ENCODE measurements at regions not wholly inside any gene's neighbourhood (a gene's known extent, or its start where the extent isn't known, plus 50 kb on each side); places are given as distances from the start of the nearest gene placed in this dataset.

DNA sequence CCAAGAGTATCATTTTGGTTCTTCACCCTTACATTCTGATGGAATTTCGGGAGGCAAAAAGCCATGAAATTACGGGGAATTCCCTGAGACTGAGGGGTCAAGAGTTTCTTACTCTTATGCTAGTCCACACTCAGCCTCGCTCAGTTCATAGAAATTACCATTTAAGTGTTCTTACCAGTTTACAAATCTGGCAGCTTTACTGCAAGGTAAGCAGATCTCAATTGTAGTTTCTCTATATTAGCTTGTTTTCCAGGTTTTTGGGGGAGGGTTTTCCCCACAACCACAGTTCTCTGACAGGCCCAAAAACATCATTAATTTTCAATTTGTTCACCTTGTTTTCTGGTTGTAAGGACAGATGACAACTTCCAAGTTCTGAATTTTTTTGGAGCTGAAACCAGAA is 1028.4 kb downstream of the FAM181B start:
- TF ChIP-seq, protein P1, sequence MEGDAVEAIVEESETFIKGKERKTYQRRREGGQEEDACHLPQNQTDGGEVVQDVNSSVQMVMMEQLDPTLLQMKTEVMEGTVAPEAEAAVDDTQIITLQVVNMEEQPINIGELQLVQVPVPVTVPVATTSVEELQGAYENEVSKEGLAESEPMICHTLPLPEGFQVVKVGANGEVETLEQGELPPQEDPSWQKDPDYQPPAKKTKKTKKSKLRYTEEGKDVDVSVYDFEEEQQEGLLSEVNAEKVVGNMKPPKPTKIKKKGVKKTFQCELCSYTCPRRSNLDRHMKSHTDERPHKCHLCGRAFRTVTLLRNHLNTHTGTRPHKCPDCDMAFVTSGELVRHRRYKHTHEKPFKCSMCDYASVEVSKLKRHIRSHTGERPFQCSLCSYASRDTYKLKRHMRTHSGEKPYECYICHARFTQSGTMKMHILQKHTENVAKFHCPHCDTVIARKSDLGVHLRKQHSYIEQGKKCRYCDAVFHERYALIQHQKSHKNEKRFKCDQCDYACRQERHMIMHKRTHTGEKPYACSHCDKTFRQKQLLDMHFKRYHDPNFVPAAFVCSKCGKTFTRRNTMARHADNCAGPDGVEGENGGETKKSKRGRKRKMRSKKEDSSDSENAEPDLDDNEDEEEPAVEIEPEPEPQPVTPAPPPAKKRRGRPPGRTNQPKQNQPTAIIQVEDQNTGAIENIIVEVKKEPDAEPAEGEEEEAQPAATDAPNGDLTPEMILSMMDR (IDR thresholded peaks at IDR 0.05; ENCODE audit: extremely low read depth in 1 of 2, insufficient read depth in 1 of 2, low read depth in 1 of 2, low read length in 2 of 2), result no peak
- no peak for TF ChIP-seq POLR2AphosphoS5 (IDR thresholded peaks at IDR 0.05; ENCODE audit: insufficient read depth, low read depth, low read length)
- no peak for TF ChIP-seq POLR2A (IDR thresholded peaks at IDR 0.05; ENCODE audit: low read depth, low read length)
- TF ChIP-seq MYC (IDR thresholded peaks at IDR 0.05; ENCODE audit: low read depth, low read length), result no peak
- TF ChIP-seq, protein P2, sequence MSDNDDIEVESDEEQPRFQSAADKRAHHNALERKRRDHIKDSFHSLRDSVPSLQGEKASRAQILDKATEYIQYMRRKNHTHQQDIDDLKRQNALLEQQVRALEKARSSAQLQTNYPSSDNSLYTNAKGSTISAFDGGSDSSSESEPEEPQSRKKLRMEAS (IDR thresholded peaks at IDR 0.05; ENCODE audit: insufficient read depth, insufficient read length), result no peak
